NCI-H446 (cell line): ENCODE measurements at regions not wholly inside any gene's neighbourhood (a gene's known extent, or its start where the extent isn't known, plus 50 kb on each side); places are given as distances from the start of the nearest gene placed in this dataset.
"Not testable (repeated sequence)": the region's sequence is repeated elsewhere in the genome, so short reads cannot be mapped to it uniquely, and the experiment has no call there.

Source experiments
- DNase-seq, 2 experiments: peaks; one replicate each; lab custom pipeline; 2025; lab: John Stamatoyannopoulos, UW

DNA sequence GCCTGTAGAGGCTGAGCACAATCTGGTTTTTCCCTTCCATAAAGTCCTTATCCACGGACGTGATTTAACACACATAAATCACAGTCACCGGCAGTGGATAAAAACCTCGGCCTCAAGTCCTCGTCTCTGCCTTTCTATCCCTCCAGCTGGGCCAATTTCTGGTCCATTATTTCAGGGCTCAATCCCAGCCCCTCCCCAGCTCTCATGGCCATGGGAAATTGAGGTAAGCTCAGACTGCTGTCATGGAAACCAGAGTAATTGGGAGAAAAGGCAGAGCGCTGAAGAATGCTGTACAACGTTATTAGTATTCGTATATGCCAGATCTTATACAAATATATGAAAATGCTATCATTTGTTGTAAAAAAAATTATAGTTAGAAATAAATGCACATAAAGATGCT is 86.2 kb upstream of the USP29 start:
- no peak for DNase-seq

DNA sequence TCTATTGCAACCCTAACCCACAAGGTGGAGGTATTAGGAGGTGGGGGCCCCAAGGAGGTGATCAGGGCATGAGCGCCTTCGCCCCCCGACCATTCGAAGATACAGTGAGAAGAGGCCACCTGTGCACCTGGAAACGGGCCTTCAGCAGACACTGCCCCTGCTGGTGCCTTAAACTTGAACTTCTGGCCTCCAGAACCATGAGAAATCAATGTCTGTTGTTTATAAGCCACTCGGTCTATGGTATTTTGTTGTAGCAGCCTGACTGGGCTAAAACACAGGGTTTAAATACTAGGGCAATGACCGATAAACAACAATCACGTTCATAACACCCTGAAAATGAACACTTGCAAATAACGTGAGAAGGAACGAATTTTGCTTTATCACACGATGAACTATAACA is 85.2 kb upstream of the USP29 start:
- DNase-seq = no peak

DNA sequence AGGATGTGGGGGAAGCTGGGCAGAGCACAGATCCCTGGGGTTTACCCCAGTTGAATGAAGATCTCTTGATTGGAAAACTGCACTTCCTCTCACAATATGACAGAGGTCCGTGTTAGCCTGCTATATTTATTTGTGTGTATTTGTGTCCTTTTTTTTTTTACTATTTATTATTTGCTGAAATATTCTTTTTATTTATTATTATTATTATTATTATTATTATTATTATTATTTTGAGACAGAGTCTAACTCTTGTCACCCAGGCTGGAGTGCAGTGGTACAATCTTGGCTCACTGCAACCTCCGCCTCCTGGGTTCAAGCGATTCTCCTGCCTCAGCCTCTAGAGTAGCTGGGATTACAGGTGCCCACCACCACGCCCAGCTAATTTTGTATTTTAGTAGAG is 84.0 kb upstream of the USP29 start:
- not testable (repeated sequence) for DNase-seq

DNA sequence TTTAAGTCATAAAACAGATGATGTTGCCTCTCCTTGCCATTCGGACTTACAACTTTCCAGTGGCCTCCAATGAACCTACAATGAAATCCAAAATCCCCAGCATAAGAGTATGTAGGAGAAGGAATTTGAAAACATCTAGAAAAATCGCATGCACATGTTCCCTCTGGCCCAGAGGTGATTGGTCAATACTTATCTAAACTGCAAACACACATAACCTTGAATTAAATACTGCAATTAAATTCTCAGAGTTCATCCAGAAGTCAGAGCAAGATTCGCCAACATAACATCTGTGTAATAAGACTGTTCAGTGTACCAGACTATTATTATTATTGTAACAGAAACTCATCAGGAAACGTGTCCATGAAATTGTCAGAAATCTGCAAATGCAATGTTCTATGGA is 82.2 kb upstream of the USP29 start:
- DNase-seq = no peak

DNA sequence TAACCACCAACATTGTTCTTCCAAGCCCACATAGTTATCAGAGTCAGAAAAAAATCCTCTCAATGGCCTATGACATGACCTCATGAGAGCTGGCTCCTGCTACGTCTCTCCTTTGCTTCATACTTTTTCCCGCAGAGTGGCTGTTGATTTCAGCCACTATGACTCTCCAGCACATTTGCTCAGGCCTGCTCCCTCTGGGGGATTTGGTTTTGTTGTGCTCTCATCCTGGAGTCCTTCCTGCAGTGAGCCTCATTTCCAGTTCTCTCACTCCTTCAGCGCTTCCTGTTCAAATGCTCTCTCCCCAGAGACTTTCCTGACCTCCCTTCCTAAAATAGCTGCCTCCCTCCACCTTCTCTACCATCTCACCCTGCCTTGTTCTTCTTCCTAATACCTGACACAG is 72.0 kb upstream of the USP29 start:
- DNase-seq = no peak

DNA sequence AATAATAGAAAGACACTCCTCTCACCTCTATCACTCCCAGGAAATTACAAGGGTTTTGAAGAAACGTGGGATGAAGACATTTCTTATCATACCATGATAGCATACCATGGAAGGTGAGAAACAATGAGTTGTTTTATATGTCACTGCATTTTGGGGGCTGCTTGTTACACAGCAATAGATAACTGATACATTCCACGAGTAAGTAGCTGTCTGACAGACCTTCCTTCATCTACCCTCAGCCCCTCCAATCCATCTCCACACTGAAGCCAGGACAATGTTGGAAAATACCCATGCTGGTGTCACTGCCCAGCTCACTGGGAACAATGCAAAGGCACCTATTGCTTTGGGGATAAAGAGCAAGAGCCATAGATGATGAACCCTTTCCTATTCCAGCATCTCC is 68.9 kb upstream of the USP29 start:
- no peak for DNase-seq

DNA sequence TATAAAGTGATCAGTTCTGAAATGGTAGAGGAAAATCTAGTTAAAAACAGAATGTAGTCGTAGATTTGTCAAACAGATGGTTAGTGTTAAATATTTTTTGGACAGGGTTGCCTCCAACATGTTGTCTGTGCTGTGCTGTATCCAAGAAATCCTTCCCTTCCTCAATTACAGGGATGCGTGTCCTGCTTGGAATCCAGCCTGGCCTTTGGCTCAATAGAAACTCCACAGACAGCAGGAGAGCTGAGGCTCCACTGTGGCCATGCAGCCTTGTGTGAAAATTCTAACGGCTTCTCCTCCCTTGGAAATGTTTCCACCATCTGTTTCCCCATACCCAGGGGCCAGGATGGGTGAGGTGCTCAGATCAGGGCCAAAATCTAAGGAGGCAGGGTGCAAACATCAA is 67.7 kb upstream of the USP29 start:
- no peak for DNase-seq

DNA sequence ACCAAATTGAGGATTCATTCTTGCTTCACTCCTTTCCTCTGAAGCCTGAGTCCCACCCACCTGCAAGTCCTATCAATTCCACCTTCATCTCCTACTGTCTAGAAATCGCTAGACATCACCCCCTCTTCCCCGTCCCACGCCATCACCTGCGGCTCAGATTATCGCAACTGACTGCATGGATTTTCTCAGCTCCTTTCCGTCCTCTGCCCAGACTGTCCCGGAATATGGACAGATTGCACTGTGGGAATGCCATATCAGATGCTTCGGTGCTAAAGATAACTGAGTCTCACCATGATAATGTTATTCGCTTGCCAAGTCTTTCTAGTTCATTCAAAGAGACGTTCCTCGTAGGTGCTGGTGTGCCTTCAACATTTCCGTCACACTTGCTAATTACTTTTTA is 66.4 kb upstream of the USP29 start:
- no peak for DNase-seq

DNA sequence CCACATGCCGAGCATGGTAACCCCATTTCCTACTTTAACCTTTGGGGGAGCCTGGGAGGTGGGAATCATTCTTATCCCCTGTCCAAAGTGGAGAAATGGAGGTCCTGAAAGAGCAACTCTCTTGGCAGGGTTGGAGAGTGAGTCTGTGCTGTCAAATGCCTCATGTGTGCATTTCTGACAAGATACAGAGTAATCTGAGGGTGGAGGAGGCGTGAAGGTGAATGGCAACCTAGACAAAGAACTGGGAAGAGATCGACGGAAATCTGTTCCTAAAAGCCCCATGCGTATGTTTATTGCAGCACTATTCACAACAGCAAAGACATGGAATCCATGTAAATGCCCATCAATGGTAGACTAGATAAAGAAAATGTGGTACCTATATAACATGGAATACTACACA is 63.8 kb upstream of the USP29 start:
- no peak for DNase-seq

DNA sequence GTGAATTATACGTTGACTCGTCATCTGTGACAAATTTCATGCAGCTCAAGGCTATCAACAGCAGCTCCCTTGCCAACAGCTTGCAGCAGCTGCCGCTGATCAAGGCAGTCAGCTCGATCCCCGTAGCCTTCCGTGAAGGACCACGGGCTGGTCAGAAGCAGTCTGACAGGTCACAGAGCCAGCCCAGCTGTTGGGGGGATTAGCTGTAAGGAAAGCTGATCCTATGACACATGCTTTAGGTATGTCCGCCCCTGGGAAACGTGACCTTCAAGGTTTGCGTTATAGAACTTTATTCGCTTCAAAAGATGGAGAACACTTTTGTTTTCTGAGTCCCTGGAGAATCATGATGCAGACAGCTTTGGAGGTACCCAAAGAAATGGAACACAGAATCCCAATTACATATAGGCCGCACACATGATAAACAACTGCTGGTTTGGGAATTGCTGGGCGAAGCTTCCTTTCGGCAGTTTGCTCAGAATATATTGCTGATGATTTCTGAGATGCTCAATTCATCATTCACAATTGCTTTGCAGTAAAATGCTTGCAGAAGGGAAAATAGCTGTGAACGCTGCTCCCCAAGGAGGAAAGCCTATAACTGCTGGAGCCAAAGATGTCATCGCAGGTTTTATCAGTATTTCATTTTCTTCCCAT is 62.6 kb upstream of the USP29 start:
- DNase-seq = no peak

DNA sequence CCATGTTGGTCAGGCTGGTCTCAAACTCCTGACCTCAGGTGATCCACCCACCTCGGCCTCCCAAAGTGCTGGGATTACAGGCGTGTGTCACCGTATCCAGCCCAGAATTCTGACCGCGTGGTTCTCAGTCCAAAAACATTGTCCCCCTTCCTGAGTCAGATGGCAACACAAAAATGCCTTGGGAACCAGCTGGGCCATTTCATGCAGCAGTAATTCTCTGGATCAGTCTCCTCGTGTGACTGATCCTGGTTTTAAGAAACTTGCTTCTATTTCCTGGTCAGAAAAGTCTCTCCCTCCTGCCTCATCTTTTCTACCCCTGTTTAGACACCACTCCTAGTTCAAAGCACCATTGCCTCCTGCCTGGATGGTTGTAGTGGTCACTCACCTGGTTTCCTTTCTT is 60.9 kb upstream of the USP29 start:
- no peak for DNase-seq

DNA sequence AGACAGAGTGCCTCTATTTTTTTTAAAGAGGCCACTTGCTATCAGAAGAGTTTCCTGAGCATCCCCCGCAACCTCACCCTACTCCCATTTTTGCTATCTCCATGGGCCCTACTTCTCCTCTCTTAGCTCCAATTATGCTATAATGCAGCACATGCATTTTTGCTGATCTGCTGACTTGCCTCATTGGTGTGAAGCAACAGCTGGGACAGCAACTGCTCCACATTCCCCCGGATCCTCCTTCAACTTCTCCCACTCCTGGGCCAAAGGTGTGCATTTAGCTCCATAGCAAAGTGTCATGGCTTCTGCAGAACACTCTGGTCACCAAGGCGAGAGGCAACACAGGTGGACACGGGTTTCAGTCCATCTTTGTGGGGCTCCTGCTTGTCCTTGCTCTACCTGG is 56.7 kb upstream of the USP29 start:
- no peak for DNase-seq

DNA sequence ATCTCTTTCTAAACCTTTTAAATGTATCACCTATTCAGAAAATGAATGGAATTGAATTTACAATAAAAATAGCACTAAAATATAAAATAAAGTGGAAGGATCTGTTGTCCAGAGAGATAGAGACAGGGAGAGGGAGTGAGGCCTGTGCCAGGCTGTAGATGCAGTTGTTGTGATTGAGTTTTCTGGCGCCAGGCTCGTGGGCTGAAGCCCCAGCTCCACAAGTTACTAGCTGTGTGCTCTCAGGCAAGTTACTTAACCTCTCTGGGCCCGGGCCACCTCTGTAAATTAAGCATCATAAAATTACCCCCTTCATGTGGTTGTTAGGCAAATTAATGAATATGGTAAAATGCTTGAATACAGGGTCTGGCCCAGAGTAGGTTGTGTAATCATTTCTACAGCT is 52.3 kb upstream of the USP29 start:
- DNase-seq = no peak

DNA sequence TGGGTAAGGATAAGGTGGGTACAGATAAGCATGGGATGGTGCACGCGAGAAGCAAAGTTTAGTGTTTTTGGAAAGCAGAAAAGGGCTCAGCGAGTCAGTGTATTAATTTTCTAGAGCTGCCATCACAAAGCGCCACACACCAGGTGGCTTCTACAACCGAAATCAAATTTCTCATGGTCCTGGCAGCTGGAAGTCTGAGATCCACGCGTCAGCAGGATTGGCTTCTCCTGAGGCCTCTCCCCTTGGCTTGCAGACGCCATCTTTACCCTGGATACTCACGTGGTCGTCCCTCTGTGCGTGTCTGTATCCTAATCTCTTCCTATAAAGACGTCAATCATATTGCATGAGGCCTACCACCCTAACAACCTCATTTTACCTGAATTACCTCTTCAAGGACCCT is 51.5 kb upstream of the USP29 start:
- no peak for DNase-seq

DNA sequence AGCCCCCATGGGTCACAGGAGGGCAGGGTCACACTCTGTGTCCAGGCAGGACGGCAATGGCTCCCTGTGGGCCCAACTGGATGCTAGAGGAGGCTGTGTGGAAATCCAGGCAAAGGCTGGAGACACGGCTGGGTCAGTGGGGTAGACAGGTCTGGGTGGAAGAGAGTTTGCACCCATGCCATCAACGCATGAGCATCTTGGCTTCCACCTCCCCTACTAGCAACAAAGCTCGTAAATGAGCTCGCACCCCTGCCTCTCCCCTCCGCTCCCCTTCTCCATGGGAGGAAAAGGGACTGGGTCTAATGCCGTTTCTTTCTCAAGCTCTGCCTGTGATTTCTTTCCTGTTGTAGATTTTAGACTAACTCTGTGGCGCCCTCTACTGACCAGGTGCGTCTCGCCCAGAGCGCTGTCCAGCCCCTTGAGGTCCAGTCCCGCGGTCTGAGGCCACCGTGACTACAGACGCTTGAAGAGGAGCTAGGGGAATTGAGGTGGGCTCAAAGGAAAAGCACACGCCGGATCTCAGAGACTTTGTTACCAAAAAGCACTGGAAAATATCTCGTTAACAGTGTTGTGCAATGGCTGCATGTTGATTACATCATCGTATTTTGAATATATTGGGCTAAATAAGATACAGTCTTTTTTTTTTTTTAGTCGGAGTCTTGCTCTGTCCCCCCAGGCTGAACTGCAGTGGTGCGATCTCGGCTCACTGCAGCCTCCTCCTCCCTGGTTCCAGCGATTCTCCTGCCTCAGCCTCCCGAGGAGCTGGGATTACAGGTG is 50.7 kb upstream of the USP29 start:
- DNase-seq = no peak
